Progenitor cell of endocrine pancreas (in vitro differentiated cells): ENCODE measurements at regions not wholly inside any gene's neighbourhood (a gene's known extent, or its start where the extent isn't known, plus 50 kb on each side); places are given as distances from the start of the nearest gene placed in this dataset.

Source experiments
- DNase-seq: peaks from one replicate; pipeline ENCODE4 v3.0.0; 2021; ENCODE audit warnings: low spot score; ENCODE audit not compliant: unreplicated experiment
- H3K27ac Mint-ChIP-seq: 2 replicates; pipeline ENCODE4 v1.8.0; 2021; ENCODE audit warnings: mild to moderate bottlenecking, moderate library complexity, mixed read lengths
- H3K27me3 Mint-ChIP-seq: 2 replicates; pipeline ENCODE4 v1.8.0; 2021; ENCODE audit warnings: mixed read lengths
- H3K36me3 Mint-ChIP-seq: 2 replicates; pipeline ENCODE4 v1.8.0; 2022; ENCODE audit warnings: mixed read lengths; ENCODE audit not compliant: insufficient read depth
- H3K4me1 Mint-ChIP-seq: 2 replicates; pipeline ENCODE4 v1.8.0; 2021; ENCODE audit warnings: low read depth, mixed read lengths
- H3K4me3 Mint-ChIP-seq: 2 replicates; pipeline ENCODE4 v1.8.0; 2021; ENCODE audit warnings: low read depth, mild to moderate bottlenecking, moderate library complexity, mixed read lengths
- H3K9me3 Mint-ChIP-seq: 2 replicates; pipeline ENCODE4 v1.8.0; 2021; ENCODE audit warnings: low read depth, mixed read lengths
- TF ChIP-seq, protein P1 (sequence below): fragments of 200-600 bp; sonication (generic); IDR thresholded peaks from one replicate; pipeline ENCODE4 v1.5.0; 2021; ENCODE audit warnings: antibody characterized with exemption, mild to moderate bottlenecking; ENCODE audit not compliant: unreplicated experiment

DNA sequence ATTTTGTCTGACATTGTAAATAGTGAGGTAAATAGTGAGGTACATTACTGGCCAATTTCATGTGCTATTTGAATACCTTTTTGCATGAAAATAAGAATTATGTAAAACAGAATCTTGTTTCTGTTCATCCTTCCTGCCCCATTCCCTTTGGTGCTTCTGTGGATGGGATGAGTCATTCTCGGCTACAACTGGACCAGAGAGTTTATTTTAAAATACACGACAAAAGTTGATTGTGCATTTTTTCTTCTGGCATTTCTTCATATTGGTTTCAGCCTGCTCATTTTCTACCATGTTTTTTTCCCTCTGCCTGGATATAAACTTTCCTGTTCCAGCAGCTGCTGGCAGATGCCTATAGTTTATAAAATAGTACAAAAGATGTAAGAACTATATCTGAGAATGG lies 107.5 kb downstream of the CYSLTR2 start:
- H3K27me3 Mint-ChIP-seq: no peaks in the 10 kb centered on the region
- no peaks in the 10 kb centered on the region for H3K36me3 Mint-ChIP-seq
- TF ChIP-seq, protein P1, sequence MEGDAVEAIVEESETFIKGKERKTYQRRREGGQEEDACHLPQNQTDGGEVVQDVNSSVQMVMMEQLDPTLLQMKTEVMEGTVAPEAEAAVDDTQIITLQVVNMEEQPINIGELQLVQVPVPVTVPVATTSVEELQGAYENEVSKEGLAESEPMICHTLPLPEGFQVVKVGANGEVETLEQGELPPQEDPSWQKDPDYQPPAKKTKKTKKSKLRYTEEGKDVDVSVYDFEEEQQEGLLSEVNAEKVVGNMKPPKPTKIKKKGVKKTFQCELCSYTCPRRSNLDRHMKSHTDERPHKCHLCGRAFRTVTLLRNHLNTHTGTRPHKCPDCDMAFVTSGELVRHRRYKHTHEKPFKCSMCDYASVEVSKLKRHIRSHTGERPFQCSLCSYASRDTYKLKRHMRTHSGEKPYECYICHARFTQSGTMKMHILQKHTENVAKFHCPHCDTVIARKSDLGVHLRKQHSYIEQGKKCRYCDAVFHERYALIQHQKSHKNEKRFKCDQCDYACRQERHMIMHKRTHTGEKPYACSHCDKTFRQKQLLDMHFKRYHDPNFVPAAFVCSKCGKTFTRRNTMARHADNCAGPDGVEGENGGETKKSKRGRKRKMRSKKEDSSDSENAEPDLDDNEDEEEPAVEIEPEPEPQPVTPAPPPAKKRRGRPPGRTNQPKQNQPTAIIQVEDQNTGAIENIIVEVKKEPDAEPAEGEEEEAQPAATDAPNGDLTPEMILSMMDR: no peak
- H3K4me1 Mint-ChIP-seq: peaks cover 7% of the 10 kb centered on the region
- H3K9me3 Mint-ChIP-seq: peaks cover 22% of the 10 kb centered on the region
- H3K4me3 Mint-ChIP-seq: no peak overlapping the region
- no peak for DNase-seq
- H3K27ac Mint-ChIP-seq: no peak overlapping the region

DNA sequence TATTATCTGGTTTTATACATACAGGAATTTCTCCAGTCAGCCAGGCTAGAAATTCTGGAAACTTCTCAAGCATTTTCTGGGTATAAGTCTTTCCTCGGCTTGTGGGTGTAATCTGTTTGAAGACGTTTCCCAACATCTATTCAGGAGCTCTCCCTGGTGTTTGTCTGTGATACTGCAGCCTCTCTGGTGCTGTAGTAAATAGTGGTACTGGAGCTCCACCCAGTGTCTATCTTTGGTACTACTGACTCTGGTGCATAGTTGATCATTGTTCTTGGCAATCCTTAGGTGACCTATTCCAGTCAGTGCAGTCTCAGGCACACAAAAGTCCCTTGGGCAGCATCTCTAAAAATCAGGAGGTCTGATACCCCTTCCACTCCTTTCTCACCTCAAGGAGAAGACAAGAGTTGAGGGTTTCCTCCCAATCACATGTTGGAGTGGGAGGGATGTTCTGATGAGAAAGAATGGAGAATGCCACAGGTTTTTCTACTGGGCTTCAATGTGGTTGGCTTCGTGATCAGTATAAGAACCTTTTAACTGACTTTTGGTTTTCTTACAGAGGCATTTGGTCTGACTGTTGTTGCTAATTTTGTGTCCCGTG lies 115.5 kb downstream of the CYSLTR2 start:
- Mint-ChIP-seq H3K9me3 (peaks cover 17% of the 10 kb centered on the region), H3K27me3 (no peaks in the 10 kb centered on the region), H3K36me3 (peaks cover 5% of the 10 kb centered on the region), H3K27ac (no peak overlapping the region), H3K4me3 (no peak overlapping the region), H3K4me1 (no peaks in the 10 kb centered on the region)
- DNase-seq: peak; percentile 82
- TF ChIP-seq, protein P1: peak; percentile 98

DNA sequence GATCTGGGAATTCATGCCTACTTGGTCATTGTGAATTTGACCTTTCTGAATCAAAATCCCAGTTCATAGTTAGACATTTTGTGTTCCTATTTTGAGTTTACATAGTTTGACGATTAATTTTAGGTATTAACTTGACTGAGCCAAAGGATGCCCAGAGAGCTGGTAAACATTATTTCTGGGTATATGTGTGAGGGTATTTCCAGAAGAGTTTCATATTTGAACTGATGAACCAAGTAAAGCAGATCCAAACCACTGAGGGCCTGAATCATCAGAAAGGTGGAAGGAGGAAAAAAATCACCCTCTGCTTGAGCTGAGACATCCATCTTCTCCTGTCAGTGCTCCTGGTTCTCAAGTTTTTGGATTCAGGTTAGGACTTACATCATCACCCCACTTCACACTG lies 116.6 kb downstream of the CYSLTR2 start:
- Mint-ChIP-seq H3K4me3 (no peak overlapping the region), H3K27ac (no peak overlapping the region), H3K4me1 (no peaks in the 10 kb centered on the region), H3K9me3 (peaks cover 13% of the 10 kb centered on the region), H3K36me3 (peaks cover 5% of the 10 kb centered on the region), H3K27me3 (no peaks in the 10 kb centered on the region)
- DNase-seq: no peak
- TF ChIP-seq, protein P1: no peak

DNA sequence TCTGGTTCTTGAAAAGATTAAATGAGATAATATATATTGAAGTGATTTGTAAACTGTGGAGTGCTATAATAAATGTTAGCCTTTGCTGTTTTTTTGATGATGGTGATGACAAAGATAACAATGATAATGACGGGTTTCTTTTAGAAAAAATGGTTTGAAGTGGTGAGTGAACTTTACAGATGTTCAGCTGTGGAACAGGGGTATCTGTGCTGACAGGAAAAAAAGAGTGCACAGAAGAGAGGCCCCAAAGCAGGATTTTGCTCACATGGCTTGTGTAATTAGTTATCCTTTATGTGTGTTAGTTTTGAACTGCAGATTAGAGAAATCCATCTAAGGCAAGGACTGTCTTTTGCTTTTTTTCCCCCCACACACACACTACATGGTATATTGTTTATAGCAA lies 119.2 kb downstream of the CYSLTR2 start:
- TF ChIP-seq, protein P1: no peak
- peaks cover 5% of the 10 kb centered on the region for H3K36me3 Mint-ChIP-seq
- no peak for DNase-seq
- no peaks in the 10 kb centered on the region for H3K4me1 Mint-ChIP-seq
- H3K27me3 Mint-ChIP-seq: no peaks in the 10 kb centered on the region
- no peak overlapping the region for H3K4me3 Mint-ChIP-seq
- H3K27ac Mint-ChIP-seq: no peak overlapping the region
- peaks cover 10% of the 10 kb centered on the region for H3K9me3 Mint-ChIP-seq

DNA sequence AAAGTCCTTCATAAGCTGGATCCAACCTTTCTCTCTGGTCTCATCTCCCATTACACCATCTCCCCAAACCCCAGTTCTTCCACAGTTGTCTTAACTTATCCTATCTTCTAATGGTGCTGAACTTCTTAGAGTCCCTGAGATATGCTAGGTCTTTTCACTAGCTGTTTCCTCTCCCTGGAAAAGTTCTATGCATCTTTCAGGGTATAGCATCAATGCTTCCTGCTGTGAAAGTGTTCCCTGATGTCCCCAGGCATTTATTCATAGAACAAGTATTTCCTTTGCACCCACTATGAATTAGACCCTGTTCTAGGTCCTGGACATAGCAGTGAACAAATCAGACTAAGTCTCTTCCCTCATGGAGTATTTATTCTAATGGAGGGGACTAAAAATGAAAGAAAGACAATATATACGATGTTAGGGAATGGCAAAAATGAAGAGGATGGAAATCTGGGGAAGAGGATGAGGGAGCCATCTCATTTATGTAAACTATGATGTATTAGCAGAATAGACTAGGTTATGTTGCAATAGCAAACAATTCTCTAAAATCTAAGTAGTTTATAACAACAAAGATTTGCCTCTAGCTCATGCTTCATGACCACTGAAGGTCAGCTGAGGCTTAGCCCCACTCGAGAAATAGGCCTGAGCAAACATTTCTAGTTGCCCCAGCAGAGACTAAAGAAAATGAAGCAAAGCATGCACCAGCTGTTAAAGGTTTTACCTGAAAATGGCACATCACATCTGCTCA lies 120.0 kb downstream of the CYSLTR2 start:
- DNase-seq: no peak
- TF ChIP-seq, protein P1: no peak
- Mint-ChIP-seq H3K27ac (no peak overlapping the region), H3K9me3 (peaks cover 6% of the 10 kb centered on the region), H3K4me1 (no peaks in the 10 kb centered on the region), H3K4me3 (no peak overlapping the region), H3K27me3 (no peaks in the 10 kb centered on the region), H3K36me3 (peaks cover 3% of the 10 kb centered on the region)
